Common myeloid progenitor, CD34-positive (primary cell): ENCODE measurements at regions not wholly inside any gene's neighbourhood (a gene's known extent, or its start where the extent isn't known, plus 50 kb on each side); places are given as distances from the start of the nearest gene placed in this dataset.

Source experiments
- CTCF ChIA-PET: fragments of 350-600 bp; sonication (Branson Sonifier 250); formaldehyde crosslinking; loops from one replicate; lab custom pipeline; 2021; ENCODE audit warnings: antibody characterized with exemption; lab: Charles Lee
- POLR2A ChIA-PET: fragments of 350-600 bp; sonication (Branson Sonifier 250); formaldehyde crosslinking; loops from one replicate; lab custom pipeline; 2021; ENCODE audit warnings: antibody characterized with exemption; lab: Charles Lee
- DNase-seq, 3 donors: peaks; one replicate each; pipeline versions ENCODE4 v3.0.0 to v3.0.0-alpha.2; 2013
- H3K27ac ChIP-seq, 2 experiments: 1 replicate in 1 of 2; 2 replicates in 1 of 2; pipeline ENCODE4 v1.7.0; 2013; ENCODE audit warnings: inconsistent platforms in 2 of 2, low read length in 2 of 2, mild to moderate bottlenecking in 2 of 2, low read depth in 1 of 2, moderate library complexity in 1 of 2; ENCODE audit not compliant: severe bottlenecking in 2 of 2, insufficient read depth in 1 of 2, poor library complexity in 1 of 2
- H3K27me3 ChIP-seq, 5 experiments: replicated peaks in 2 of 5; 1 replicate in 3 of 5; 2 replicates in 2 of 5; pipeline versions ENCODE4 v1.6.1 to v1.7.0; 2013; ENCODE audit warnings: low read length in 4 of 5, mild to moderate bottlenecking in 2 of 5, moderate library complexity in 2 of 5, inconsistent platforms in 1 of 5; ENCODE audit not compliant: insufficient read depth in 5 of 5, control insufficient read depth in 4 of 5
- H3K36me3 ChIP-seq, 4 experiments: 1 replicate in 2 of 4; 2 replicates in 2 of 4; pipeline versions ENCODE4 v1.6.1 to v1.7.0; 2013; ENCODE audit warnings: low read length in 3 of 4, control low read depth in 1 of 4, mild to moderate bottlenecking in 1 of 4; ENCODE audit not compliant: control insufficient read depth in 4 of 4, insufficient read depth in 4 of 4
- H3K4me1 ChIP-seq, 4 experiments: 1 replicate in 3 of 4; 2 replicates in 1 of 4; pipeline versions ENCODE4 v1.6.1 to v1.7.1; 2013; ENCODE audit warnings: low read length in 3 of 4, mild to moderate bottlenecking in 3 of 4, control low read depth in 1 of 4, inconsistent platforms in 1 of 4, moderate library complexity in 1 of 4; ENCODE audit not compliant: control insufficient read depth in 4 of 4, insufficient read depth in 4 of 4; ENCODE audit errors: control extremely low read depth in 1 of 4
- H3K4me3 ChIP-seq, 7 experiments: 1 replicate in 4 of 7; 2 replicates in 3 of 7; pipeline versions ENCODE4 v1.5.1 to v1.7.0; 2013; ENCODE audit warnings: mild to moderate bottlenecking in 7 of 7, low read length in 6 of 7, moderate library complexity in 6 of 7, inconsistent platforms in 2 of 7, low read depth in 2 of 7, control low read depth in 1 of 7; ENCODE audit not compliant: insufficient read depth in 4 of 7, control insufficient read depth in 1 of 7; ENCODE audit errors: extremely low read depth in 1 of 7
- H3K9me3 ChIP-seq, 5 experiments: 1 replicate in 4 of 5; 2 replicates in 1 of 5; pipeline versions ENCODE4 v1.6.1 to v1.7.1; 2013; ENCODE audit warnings: low read length in 4 of 5, mild to moderate bottlenecking in 2 of 5, inconsistent platforms in 1 of 5, low read depth in 1 of 5, moderate library complexity in 1 of 5; ENCODE audit not compliant: control insufficient read depth in 4 of 5, insufficient read depth in 2 of 5; ENCODE audit errors: control extremely low read depth in 1 of 5
- WGBS: methylation state at CpG from one replicate; pipeline ENCODE4 v1.1.5; 2013; ENCODE audit not compliant: insufficient coverage; 5-methylcytosine and 5-hydroxymethylcytosine counted together

DNA sequence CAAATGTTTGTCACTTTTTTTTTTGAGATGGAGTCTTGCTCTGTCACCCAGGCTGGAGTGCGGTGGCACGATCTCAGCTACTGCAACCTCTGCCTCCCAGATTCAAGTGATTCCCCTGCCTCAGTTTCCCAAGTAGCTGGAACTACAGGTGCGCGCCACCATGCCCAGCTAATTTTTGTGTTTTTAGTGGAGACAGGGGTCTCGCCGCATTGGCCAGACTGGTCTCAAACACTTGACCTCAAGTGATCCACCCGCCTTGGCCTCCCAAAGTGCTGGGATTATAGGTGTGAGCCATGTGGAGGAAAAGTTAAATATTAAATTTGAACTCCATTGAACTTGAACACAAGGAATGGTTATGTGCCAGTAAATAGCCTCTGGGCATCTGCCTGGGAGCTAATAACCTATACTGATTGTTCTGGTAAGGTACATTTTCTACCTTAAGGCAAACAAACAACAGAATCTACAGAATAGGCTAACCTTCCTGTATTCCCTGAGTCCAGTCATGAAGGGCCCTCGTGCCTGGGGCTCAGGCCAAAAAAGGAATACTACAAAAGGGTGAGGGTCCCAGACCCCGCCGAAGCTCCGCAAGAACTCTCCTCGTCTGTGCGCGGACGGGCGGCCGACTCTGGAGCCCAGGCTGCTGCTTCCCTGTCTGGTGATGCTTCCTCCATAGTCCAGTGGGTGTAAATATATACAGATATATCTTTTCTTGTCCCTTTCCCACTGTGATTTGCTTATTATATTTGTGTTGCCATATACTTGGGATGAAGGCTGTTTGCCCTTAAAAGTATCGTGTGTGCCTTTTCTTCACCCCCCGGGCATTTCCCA is 74.0 kb upstream of the EIF5 start:
- H3K4me1 ChIP-seq, result peaks cover 0 to 10% (median 3%) of the 10 kb centered on the region in 4 experiments
- 81% methylated on average over 9 of the region's 19 CpGs for WGBS
- peak overlapping the region in 6 of 7 experiments; percentile 16 to 82 (median 60) for H3K4me3 ChIP-seq
- ChIA-PET POLR2A (no interaction called here), CTCF (interaction anchor here (0.7 to 1.4 kb wide), 2 partner anchors 12 to 31 kb away, joined by 3 to 4 read pairs; no protein-coding TSS in a partner anchor)
- no peaks in the 10 kb centered on the region for H3K36me3 ChIP-seq
- H3K9me3 ChIP-seq, result no peaks in the 10 kb centered on the region
- DNase-seq, result no peak
- peaks cover 0 to 4% (median 2%) of the 10 kb centered on the region in 5 experiments for H3K27me3 ChIP-seq
- peak overlapping the region in 1 of 2 experiments; percentile 19 for H3K27ac ChIP-seq

DNA sequence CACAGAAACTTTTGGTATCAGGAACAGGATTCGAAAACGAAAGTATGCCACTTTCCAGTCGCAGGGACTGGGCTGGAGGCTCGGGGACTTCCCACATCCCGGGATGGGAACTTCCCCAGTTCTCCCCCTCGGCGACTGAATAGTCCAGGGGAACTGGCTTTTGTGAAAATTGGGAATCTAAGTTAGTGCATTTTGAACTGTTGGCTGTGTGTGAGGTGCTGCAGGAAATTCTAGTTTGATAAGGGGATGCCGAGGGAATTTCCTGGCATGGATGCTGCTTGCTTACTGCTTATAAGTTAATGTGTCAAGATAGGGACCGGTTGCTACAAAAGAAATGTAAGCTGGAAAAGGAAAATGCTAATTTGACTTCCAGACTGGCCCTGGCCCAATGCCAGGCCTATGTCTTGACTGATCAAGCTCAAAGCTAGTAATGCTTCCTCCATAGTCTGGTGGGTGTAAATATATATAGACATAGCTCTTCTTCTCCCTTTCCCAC is 73.4 kb upstream of the EIF5 start:
- ChIA-PET CTCF (interaction anchor here (1.4 kb wide), 1 partner anchor 31 kb away, joined by 3 read pairs; no protein-coding TSS in a partner anchor), POLR2A (interaction anchor here (0.6 kb wide), 1 partner anchor 26 kb away, joined by 4 read pairs; no protein-coding TSS in a partner anchor)
- peaks cover 0 to 10% (median 3%) of the 10 kb centered on the region in 4 experiments for H3K4me1 ChIP-seq
- no peaks in the 10 kb centered on the region for H3K36me3 ChIP-seq
- peak in 1 of 3 donors; percentile 18 for DNase-seq
- peak overlapping the region in 6 of 7 experiments; percentile 16 to 82 (median 60) for H3K4me3 ChIP-seq
- H3K27ac ChIP-seq, result peak overlapping the region in 1 of 2 experiments; percentile 19
- H3K27me3 ChIP-seq, result peaks cover 0 to 5% (median 3%) of the 10 kb centered on the region in 5 experiments
- 7% methylated on average over 6 of the region's 9 CpGs for WGBS
- no peaks in the 10 kb centered on the region for H3K9me3 ChIP-seq

- no peak for DNase-seq
- no peaks in the 10 kb centered on the region for H3K36me3 ChIP-seq
- H3K27me3 ChIP-seq, result peaks cover 0 to 14% (median 5%) of the 10 kb centered on the region in 5 experiments
- POLR2A ChIA-PET, result no interaction called here
- WGBS, result 91% methylated on average over 8 of the region's 11 CpGs
- H3K4me1 ChIP-seq, result no peaks in the 10 kb centered on the region
- CTCF ChIA-PET, result no interaction called here
- H3K9me3 ChIP-seq, result no peaks in the 10 kb centered on the region
- H3K27ac ChIP-seq, result no peak overlapping the region
- H3K4me3 ChIP-seq, result no peak overlapping the region
Observed at GRCh38 chr14:103267226-103267910, 66.7 kb upstream of the EIF5 start.

- H3K4me3 ChIP-seq, result no peak overlapping the region
- POLR2A ChIA-PET, result no interaction called here
- WGBS, result 100% methylated on average over 5 of the region's 7 CpGs
Observed at GRCh38 chr14:103271189-103271588, 62.8 kb upstream of the EIF5 start.

DNA sequence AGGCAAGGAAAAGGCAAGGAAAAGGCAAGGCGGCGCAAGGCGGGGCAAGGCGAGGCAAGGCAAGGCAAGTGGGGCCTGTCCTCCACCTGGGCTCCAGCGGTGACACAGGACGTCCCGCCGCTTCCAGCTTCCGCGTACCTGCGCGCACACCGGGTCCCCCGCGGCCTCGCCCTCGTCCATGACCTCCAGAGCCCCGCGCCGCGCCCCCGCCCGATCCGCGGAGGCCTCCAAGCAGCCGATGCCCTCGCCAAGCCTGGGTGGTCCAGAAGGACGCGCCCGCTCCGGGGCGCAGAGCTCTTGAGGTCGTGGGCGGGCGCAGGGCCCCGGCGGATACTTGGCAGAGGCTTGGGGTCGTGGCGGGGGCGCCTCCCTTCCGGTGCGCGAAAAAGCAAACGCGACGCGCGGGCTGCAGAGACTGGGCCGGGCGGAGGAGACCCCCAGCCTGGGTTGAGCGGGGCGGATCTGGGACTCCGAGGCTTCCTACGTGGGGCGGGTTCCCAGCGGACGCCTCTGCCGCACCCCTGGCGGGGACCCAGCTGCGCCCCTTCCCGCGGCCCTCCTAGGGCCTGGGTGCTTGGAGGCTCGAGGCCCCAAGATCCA is 60.8 kb upstream of the EIF5 start:
- ChIA-PET CTCF (interaction anchor here (1.6 kb wide), 1 partner anchor 23 kb away, joined by 3 read pairs; no protein-coding TSS in a partner anchor), POLR2A (interaction anchor here (0.5 kb wide), 1 partner anchor 652 kb away, joined by 3 read pairs; no protein-coding TSS in a partner anchor)
- peaks cover 0 to 13% (median 9%) of the 10 kb centered on the region in 4 experiments for H3K4me1 ChIP-seq
- H3K36me3 ChIP-seq, result peaks cover 0 to 2% (median 0%) of the 10 kb centered on the region in 4 experiments
- H3K27me3 ChIP-seq, result peaks cover 10 to 69% (median 23%) of the 10 kb centered on the region in 5 experiments
- no peak overlapping the region for H3K27ac ChIP-seq
- H3K9me3 ChIP-seq, result peaks cover 4 to 20% (median 16%) of the 10 kb centered on the region in 5 experiments
- peak in 1 of 3 donors; percentile 37 for DNase-seq
- peak overlapping the region in 5 of 7 experiments; percentile 10 to 55 (median 36) for H3K4me3 ChIP-seq
- WGBS, result 8% methylated on average over 42 of the region's 63 CpGs

More at GRCh38 chr14:103271189-103271588, 62.8 kb upstream of the EIF5 start:
- no peak for DNase-seq
- Histone ChIP-seq H3K27me3 (peaks cover 6 to 48% (median 15%) of the 10 kb centered on the region in 5 experiments), H3K27ac (no peak overlapping the region), H3K9me3 (peaks cover 4 to 15% (median 10%) of the 10 kb centered on the region in 5 experiments), H3K36me3 (peaks cover 0 to 2% (median 0%) of the 10 kb centered on the region in 4 experiments), H3K4me1 (peaks cover 0 to 13% (median 9%) of the 10 kb centered on the region in 4 experiments)
- CTCF ChIA-PET, result no interaction called here

GRCh38 chr14:103273745-103274615 is 60.1 kb upstream of the EIF5 start:
- ChIA-PET CTCF (no interaction called here), POLR2A (interaction anchor here (0.5 kb wide), 1 partner anchor 653 kb away, joined by 3 read pairs; no protein-coding TSS in a partner anchor)
- Histone ChIP-seq H3K27me3 (peaks cover 11 to 72% (median 23%) of the 10 kb centered on the region in 5 experiments), H3K4me1 (peaks cover 0 to 15% (median 9%) of the 10 kb centered on the region in 4 experiments), H3K27ac (no peak overlapping the region), H3K9me3 (peaks cover 4 to 21% (median 16%) of the 10 kb centered on the region in 5 experiments), H3K36me3 (peaks cover 0 to 2% (median 0%) of the 10 kb centered on the region in 4 experiments), H3K4me3 (peak overlapping the region in 4 of 7 experiments; percentile 19 to 55 (median 41))
- no peak for DNase-seq
- 15% methylated on average over 63 of the region's 79 CpGs for WGBS
